IPS DF 6.9 (cell line): ENCODE measurements at regions not wholly inside any gene's neighbourhood (a gene's known extent, or its start where the extent isn't known, plus 50 kb on each side); places are given as distances from the start of the nearest gene placed in this dataset.
"Not testable (repeated sequence)": the region's sequence is repeated elsewhere in the genome, so short reads cannot be mapped to it uniquely, and the experiment has no call there.

ENCODE experiments used
- DNase-seq: peaks from one replicate; pipeline ENCODE4 v3.0.0-alpha.2; 2013; ENCODE audit warnings: low read depth, low spot score
- H3K27ac ChIP-seq: one replicate; pipeline ENCODE4 v1.5.1; 2013; ENCODE audit warnings: low read length, control low read depth
- H3K27me3 ChIP-seq: 2 replicates; pipeline ENCODE4 v1.6.1; 2013; ENCODE audit warnings: mild to moderate bottlenecking, low read length; ENCODE audit not compliant: control insufficient read depth, insufficient read depth
- H3K36me3 ChIP-seq: 2 replicates; pipeline ENCODE4 v1.6.1; 2013; ENCODE audit warnings: low read length; ENCODE audit not compliant: control insufficient read depth, insufficient read depth
- H3K4me1 ChIP-seq: 2 replicates; pipeline ENCODE4 v1.6.1; 2013; ENCODE audit warnings: low read length; ENCODE audit not compliant: control insufficient read depth, insufficient read depth
- H3K4me3 ChIP-seq: 2 replicates; pipeline ENCODE4 v1.5.1; 2013; ENCODE audit warnings: mild to moderate bottlenecking, low read length
- H3K9me3 ChIP-seq: 2 replicates; pipeline ENCODE4 v1.6.1; 2013; ENCODE audit warnings: low read length, inconsistent platforms; ENCODE audit not compliant: control insufficient read depth, insufficient read depth
- WGBS: extraction: QIAGEN DNeasy Blood & Tissue Kit; methylation state at CpG from one replicate; pipeline ENCODE4 v1.1.7; 2013; ENCODE audit warnings: mixed read lengths, missing lambda C conversion rate; ENCODE audit not compliant: insufficient read length, insufficient coverage; 5-methylcytosine and 5-hydroxymethylcytosine counted together

DNA sequence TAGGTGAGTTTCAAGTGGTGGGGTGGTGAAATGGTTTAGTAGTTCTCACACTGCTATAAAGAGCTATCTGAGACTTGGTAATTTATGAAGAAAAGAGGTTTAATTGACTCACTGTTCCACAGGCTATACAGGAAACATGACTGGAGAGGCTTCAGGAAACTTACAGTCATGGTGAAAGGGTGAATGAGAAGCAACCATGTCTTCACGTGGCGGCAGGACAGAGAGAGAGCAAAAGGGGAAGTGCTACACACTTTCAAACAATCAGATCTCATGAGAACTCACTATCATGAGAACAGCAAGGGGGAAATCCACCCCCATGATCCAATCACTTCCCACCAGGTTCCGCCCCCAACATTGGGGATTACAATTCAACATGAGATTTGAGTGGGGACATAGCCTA is 67.3 kb upstream of the KCNA1 start:
- not testable (repeated sequence) for H3K27ac ChIP-seq, H3K4me3 ChIP-seq, H3K4me1 ChIP-seq, H3K27me3 ChIP-seq, H3K9me3 ChIP-seq, DNase-seq, H3K36me3 ChIP-seq
- WGBS: no CpG with 5 or more reads among the region's 3 CpGs

DNA sequence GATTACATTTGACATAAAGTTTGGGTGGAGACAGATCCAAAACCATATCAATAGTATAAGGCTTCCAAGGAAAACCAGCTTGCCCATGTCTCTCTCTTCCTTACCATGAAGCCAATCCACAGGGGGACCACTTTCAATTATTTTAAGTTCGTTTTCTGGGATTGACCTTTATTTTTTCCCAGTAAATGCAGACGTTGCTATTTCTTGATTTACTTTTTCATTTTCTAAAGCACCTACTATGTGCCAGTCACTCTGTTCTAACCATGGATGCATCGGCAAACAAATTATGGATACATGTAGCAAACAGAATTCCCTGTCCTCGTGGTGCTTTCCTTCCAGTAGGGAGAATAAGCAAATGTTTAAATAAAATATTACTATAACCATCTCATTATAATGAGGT is 65.8 kb upstream of the KCNA1 start:
- Histone ChIP-seq H3K27ac (no peak overlapping the region), H3K4me1 (no peaks in the 10 kb centered on the region; the same call in 1 of the 2 replicates), H3K36me3 (no peaks in the 10 kb centered on the region), H3K27me3 (no peaks in the 10 kb centered on the region), H3K4me3 (no peak overlapping the region), H3K9me3 (no peaks in the 10 kb centered on the region)
- DNase-seq: no peak
- no CpG with 5 or more reads among the region's 4 CpGs for WGBS

DNA sequence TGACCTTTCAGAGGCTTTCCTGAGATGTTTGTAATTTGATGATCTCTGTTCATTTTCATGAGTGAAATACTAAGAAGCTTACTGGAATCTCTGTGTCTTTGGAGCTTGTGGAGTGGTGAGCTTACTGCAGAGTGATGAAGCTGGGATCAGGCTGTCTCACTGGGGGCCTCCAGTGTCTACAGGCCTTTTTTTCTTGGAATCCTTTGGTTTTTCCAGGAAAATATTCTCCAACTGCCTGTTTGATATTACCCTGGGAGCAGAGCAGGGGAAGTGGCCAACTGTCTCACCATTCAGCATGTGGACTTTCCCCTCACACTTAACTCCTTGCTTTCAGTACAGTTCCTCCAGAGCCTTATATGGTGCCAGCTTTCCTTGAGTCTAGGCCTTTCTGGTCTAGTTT is 62.0 kb upstream of the KCNA1 start:
- Histone ChIP-seq H3K27ac (no peak overlapping the region), H3K4me3 (no peak overlapping the region), H3K9me3 (no peaks in the 10 kb centered on the region), H3K36me3 (no peaks in the 10 kb centered on the region), H3K4me1 (no peaks in the 10 kb centered on the region; the same call in 1 of the 2 replicates), H3K27me3 (no peaks in the 10 kb centered on the region)
- DNase-seq: no peak

DNA sequence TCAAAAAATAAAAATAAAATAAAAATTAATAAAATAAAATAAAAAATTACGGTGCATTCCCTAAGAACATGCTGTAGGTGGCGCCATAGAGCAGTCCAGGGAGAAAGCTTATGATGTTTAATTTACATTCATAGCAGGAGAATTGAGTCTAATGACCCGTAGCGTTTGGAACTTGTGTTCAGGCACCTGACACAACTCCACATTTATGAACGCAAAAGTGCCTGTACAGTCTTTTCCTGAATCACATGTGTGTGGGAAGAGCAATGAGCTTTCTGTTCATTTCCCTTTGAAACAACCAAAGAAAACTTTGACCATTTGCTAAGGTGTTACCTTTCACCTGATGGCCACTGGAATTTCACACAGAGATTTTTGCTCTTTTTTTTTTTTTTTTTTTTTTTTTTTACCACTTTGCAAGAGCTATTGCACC is 60.6 kb upstream of the KCNA1 start:
- no peaks in the 10 kb centered on the region for H3K9me3 ChIP-seq
- no peaks in the 10 kb centered on the region for H3K4me1 ChIP-seq
- no peak overlapping the region for H3K4me3 ChIP-seq
- no CpG with 5 or more reads among the region's 5 CpGs for WGBS
- H3K27ac ChIP-seq: no peak overlapping the region
- H3K27me3 ChIP-seq: no peaks in the 10 kb centered on the region
- H3K36me3 ChIP-seq: no peaks in the 10 kb centered on the region
- DNase-seq: no peak

DNA sequence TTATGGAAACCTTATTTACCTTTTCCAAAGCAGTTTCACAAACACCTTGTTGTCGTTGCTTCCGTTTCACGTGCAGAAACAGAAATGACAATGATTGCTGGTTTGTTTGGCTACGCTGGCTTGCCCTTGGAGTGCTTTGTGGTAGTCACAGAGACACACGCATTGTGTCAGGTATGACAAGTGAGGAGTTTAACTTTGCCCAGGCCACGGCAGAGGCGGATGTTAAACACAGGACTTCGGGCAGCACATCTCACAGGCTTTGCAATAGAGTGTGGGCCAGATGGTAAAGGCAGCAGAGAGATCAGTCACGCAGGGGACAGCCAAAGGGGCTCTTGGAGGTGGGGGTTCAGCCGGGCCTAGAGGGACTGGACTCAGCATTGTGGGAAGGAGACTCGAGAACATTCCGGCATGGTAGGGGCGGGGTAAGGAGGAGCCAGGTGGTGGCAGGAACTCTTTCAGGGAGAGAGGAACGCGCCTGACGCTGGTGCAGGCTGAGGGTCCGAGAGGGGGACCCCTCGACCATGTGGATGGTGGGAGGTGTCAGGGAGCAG is 59.8 kb upstream of the KCNA1 start:
- Histone ChIP-seq H3K36me3 (no peaks in the 10 kb centered on the region), H3K4me1 (no peaks in the 10 kb centered on the region), H3K4me3 (no peak overlapping the region), H3K27me3 (no peaks in the 10 kb centered on the region), H3K9me3 (no peaks in the 10 kb centered on the region), H3K27ac (no peak overlapping the region)
- WGBS: no CpG with 5 or more reads among the region's 18 CpGs
- no peak for DNase-seq

DNA sequence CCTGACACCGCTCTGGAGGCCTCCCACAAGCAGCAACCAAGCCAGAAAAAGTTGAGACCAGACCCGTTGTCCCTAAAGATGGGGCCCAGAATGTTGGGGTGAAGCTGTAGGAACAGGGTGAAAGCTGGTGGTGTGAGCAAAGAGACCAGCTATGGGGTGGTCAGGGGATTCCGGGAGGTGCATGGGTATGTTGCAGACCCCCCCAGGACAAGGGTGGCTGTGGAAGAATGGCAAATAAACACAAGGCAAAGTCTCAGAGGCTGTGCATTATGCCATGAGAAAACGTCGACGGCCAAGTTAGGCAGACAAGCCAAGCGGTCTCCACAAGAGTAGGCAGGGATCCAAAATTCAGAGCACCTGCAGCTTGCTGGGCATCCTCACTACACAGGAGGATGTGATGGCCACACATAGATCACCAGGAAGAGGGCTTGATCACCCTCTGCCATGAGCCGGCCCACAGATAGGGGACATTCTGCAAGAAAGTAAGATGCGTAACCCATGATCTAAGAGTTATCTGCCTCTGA is 58.8 kb upstream of the KCNA1 start:
- Histone ChIP-seq H3K36me3 (no peaks in the 10 kb centered on the region), H3K4me3 (no peak overlapping the region), H3K9me3 (no peaks in the 10 kb centered on the region), H3K27ac (no peak overlapping the region), H3K4me1 (peaks cover 2% of the 10 kb centered on the region; the same call in 1 of the 2 replicates), H3K27me3 (no peaks in the 10 kb centered on the region)
- WGBS: no CpG with 5 or more reads among the region's 9 CpGs
- DNase-seq: no peak

DNA sequence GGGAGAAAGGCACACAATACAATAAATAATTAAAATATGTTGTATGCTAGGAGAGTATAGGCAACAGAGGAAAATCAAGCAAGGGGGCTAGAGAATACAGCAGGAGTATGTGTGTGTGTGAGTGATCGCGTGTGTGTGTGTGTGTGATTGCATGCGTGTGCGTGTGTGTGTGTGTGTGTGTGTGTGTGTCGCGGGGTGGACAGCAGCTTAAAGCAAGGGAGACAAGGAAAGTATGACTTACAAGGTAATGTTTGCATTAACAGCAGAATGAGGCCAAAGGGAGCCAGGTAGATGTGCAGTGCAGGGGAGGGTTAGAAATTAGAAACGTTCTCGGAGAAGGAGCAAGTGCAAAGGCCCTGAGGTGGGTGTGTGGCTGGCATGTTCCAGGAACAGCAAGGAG is 57.4 kb upstream of the KCNA1 start:
- H3K4me1 ChIP-seq: peaks cover 2% of the 10 kb centered on the region; the same call in 1 of the 2 replicates
- no peaks in the 10 kb centered on the region for H3K36me3 ChIP-seq
- H3K4me3 ChIP-seq: no peak overlapping the region
- no peak for DNase-seq
- no peak overlapping the region for H3K27ac ChIP-seq
- no peaks in the 10 kb centered on the region for H3K9me3 ChIP-seq
- WGBS: 100% methylated on average over 4 of the region's 8 CpGs
- H3K27me3 ChIP-seq: no peaks in the 10 kb centered on the region

DNA sequence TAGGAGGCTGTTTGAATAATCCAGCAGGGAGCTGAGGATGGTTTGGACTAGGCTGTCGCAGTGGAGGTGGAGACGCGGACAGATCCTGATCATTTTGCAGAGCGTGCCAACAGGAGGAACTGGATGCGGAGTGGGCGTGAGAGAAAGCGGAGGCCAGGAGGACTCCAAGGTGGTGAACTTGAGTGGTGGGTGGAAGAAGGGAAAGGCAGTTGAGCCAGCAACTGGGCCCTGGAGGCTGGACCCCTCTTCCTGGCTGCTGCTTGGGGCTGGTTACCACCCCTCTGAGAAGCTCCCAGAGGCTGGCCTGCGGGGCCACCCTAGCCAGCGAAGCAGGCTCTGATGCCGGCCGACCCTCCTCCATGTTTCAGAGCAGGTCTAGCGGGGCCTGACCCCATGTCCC is 56.8 kb upstream of the KCNA1 start:
- H3K4me3 ChIP-seq: no peak overlapping the region
- H3K27ac ChIP-seq: no peak overlapping the region
- no peak for DNase-seq
- no CpG with 5 or more reads among the region's 12 CpGs for WGBS
- no peaks in the 10 kb centered on the region for H3K27me3 ChIP-seq
- no peaks in the 10 kb centered on the region for H3K36me3 ChIP-seq
- H3K4me1 ChIP-seq: peaks cover 4% of the 10 kb centered on the region; the same call in 1 of the 2 replicates
- no peaks in the 10 kb centered on the region for H3K9me3 ChIP-seq

DNA sequence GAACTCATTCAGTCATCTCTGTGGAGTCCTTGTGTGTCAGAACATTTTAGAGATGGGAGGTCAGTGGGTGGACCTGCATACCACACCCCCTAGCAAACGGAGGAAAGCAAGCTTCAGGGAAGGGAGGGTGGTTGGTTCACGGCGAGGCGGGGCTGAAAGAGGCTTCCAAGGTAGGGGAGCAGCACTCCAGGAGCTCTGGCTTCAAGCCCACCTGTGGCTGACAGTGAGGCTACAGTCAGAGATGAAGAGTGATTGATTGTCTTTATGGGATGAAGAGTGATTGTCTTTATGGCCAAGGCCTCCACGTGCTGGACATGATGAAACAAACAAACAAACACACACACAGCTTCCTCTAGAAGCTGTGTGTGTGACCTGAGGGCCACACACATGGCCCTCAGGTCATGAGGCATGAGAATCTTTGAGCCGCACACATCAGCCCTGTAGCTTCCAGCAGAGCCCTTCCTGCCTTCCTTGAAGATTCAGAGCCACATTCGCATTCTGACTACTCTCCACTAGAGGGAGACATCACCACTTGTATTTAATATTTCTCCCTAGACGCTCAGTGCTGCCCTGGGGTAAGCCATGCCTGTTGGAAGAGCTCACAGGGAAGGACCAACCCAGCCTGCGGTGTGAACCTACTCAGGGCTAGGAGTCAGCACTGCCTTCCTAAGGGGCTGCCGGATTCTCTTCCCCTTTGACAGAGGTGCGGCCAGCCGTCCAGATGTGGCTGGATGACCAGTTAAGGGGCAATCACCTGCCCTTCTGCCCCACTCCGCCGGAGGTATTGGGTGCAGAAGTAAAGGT is 54.4 kb upstream of the KCNA1 start:
- no peaks in the 10 kb centered on the region for H3K9me3 ChIP-seq
- no peak overlapping the region for H3K27ac ChIP-seq
- peaks cover 8% of the 10 kb centered on the region; the same call in 1 of the 2 replicates for H3K4me1 ChIP-seq
- no peaks in the 10 kb centered on the region for H3K36me3 ChIP-seq
- peak; percentile 71 for DNase-seq
- no peak overlapping the region for H3K4me3 ChIP-seq
- peaks cover 2% of the 10 kb centered on the region; the same call in 1 of the 2 replicates for H3K27me3 ChIP-seq
- no CpG with 5 or more reads among the region's 14 CpGs for WGBS

DNA sequence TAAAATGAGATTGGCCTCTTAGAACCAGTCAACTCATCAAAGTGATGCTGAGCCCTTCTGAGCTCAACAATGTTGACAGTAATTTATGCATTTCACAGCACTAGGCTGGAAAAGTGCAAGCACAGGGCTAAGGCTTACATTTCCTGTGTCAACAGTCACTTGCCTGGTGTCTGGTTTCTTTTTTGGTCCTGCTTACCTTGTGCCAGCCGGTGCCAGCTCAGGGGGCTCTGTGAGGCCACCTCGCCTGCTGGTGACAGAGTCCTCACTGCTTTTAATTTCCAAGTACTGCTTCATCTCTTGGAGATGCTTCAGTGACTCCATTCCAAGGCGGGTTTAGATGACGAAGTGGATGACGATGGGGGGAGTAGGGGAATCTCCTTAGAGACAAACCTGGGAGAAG is 53.1 kb upstream of the KCNA1 start:
- H3K4me1 ChIP-seq: peaks cover 8% of the 10 kb centered on the region; the same call in 1 of the 2 replicates
- WGBS: no CpG with 5 or more reads among the region's 5 CpGs
- H3K4me3 ChIP-seq: no peak overlapping the region
- no peak for DNase-seq
- peaks cover 2% of the 10 kb centered on the region; the same call in 1 of the 2 replicates for H3K27me3 ChIP-seq
- H3K36me3 ChIP-seq: no peaks in the 10 kb centered on the region
- no peak overlapping the region for H3K27ac ChIP-seq
- no peaks in the 10 kb centered on the region for H3K9me3 ChIP-seq
